ENCODE measurements at regions not wholly inside any gene's neighbourhood (a gene's known extent, or its start where the extent isn't known, plus 50 kb on each side); places are given as distances from the start of the nearest gene placed in this dataset.

- DNase-seq = no peak
Measured at GRCh38 chr9:82612942-82613341, 450.0 kb downstream of the RASEF start.

- DNase-seq = no peak
Measured at GRCh38 chr9:82613498-82613897, 449.4 kb downstream of the RASEF start.

DNA sequence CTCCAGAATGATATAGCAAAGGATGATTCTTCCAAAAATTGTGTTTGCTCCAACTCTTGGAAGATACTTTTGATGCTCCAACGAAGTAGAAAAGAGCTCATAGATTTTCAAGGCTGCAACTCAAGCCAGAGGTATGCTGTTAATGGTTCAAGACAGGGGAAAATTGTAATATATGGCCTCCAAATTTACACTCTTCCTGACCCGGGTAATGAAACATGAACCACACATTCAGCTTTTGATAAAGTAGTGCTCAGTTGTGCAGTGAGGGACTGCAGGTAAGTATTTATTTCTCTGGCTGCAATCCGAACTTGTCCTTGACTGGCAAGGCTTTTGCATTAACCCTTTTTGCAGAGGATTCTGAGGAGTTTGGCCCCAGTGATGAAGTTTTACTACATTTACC lies 446.4 kb downstream of the RASEF start:
- DNase-seq = no peak

GRCh38 chr9:82621447-82621846 lies 441.5 kb downstream of the RASEF start:
- DNase-seq = no peak

GRCh38 chr9:82637368-82637767 lies 425.6 kb downstream of the RASEF start:
- no peak for DNase-seq

DNA sequence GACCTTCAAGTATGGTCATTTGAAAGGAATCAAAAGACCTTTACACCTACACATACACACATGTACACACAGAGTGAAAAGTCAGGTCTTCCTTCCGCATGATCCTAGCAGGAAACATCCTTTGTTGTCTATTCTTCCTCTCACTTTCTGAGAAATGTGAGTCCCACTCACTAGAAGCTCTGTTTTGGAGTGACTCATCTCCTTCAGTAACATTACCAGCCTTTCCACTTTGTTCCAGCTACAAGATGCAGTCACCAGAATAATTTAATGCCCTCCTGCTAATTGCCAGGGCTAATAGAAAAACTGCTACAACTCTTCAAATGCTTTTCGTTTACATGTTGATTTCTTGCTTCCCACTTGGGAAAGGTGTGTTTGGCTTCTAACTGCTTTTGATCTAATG lies 417.3 kb downstream of the RASEF start:
- DNase-seq = no peak

- DNase-seq = no peak
Measured at GRCh38 chr9:82650368-82650767, 412.6 kb downstream of the RASEF start.

- DNase-seq = no peak
Measured at GRCh38 chr9:82651474-82651873, 411.5 kb downstream of the RASEF start.

DNA sequence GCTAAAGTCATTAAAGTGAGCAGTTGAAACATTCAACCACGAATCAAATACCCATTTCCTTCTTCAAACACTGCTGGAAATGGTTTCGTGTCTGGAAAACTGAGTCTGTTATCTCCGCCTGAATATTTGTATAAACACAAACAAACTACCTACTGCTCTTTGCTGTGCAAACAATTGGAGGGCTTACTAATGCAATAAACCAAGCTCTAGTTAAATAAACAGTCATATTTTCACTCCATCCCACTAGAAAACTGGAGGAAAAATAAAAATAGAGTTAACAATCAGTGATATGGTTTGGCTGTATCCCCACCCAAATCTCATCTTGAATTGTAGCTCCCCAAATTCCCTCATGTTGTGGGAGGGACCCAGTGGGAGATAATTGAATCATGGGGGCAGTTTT lies 397.6 kb downstream of the RASEF start:
- no peak for DNase-seq

GRCh38 chr9:82668689-82669199 lies 394.2 kb downstream of the RASEF start:
- no peak for DNase-seq

GRCh38 chr9:82670000-82670399 lies 392.9 kb downstream of the RASEF start:
- no peak for DNase-seq

DNA sequence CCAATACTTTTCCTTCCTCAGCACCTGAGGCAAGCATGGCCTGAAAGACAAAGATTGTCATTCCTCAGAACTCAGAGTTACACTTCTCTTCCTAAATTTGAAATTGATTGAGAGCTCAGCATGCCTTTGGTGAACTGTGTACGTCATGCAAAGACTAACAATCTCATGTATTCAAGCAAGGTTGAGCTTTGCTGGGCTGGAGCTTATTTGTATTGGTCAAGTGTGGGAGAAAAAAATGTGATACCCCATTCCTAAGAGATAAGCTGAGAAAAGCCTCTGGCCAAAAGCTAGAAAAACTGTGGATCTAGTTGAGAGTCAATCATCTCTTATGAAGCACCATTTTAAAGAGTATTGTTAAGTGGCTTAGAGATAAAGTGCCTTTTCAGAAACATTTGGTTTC lies 392.2 kb downstream of the RASEF start:
- DNase-seq = no peak

DNA sequence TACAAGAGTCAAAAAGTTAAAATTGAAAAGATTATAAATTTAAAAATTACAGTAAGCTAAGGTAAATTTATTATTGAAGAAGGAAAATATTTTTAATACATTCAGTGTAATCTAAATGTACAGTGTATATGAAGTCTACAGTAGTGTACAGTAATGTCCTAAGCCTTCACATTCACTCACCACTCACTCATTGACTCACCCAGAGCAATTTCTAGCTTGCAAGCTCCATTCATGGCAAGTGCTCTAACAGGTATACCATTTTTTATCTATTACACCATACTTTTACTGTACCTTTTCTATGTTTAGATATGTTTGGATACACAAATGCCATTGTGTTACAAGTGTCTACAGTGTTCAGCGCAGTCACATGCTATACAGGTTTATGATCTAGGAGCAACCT lies 389.7 kb downstream of the RASEF start:
- DNase-seq = no peak

DNA sequence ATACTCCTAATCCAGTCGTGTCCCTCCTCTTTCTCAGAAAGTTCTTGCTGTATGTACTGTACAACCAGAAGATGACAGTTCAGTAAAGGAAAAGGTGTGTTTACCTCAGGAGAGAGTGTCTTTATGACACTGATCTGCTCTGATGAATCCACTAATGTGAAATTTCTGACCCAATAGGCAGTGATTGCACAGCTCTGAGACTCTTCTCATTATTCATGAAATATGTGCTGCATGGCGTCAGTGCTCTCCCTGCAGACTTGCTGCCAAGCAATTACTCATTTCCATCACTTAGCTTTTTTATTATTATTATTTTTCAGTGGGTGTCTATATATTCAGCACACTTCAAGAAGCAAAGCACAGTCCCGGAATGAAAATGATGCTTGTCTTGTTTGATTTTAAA lies 389.0 kb downstream of the RASEF start:
- no peak for DNase-seq

DNA sequence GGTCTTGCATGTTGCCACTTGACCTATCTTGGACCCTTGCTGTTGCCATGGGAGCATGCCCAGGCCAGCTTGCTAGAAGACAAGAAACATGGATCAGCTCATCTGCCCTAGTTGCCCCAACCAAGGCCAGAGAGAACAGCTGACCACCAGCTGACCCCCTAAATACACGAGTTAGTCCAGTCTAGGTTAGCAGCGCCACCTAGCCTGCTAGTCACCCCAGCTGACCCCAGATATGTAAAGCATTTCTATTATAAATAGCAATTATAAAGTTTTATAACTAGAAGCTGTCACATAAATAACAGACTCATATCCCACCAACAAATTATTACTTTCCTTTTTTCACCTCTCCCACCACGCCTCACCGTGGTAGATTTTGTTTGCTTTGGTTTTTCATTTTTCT lies 387.8 kb downstream of the RASEF start:
- DNase-seq = no peak

DNA sequence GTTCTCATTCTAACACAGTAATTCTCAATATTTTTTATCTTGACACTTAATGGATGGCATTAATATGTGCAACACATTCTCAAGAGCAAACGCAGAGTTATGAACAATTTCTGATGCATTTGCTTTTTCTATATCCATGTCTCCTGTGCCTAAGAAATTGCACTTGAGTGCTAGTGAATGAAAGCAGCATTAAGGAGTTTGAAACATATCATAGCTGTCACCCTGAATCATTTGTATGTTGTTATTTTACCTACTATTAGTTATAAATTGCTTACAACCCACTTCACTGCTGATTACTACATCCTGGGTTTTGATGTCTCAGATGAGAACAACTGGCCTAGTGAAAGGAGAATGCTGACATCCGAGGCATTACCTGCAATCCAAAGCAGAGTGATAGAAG lies 387.3 kb downstream of the RASEF start:
- DNase-seq = no peak

DNA sequence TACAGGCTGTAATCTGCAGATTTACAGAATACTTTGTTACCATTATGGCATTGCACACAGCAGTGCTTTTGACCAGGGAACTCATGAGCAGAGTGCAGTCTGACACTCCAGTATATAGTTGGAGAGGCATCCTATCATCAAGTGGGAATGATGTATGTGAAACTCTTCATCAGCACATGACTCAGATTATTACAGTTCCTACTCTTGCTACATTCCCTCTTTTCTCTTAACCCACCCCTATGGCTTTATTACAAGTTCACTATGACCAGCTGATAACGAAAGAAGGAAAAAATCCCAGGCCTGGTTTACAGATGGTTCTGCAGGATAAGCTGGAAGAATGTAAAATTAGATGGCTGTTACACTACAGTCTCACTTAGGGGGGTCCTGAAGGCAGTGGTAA lies 385.9 kb downstream of the RASEF start:
- no peak for DNase-seq

- DNase-seq = no peak
Measured at GRCh38 chr9:82679472-82679871, 383.5 kb downstream of the RASEF start.

DNA sequence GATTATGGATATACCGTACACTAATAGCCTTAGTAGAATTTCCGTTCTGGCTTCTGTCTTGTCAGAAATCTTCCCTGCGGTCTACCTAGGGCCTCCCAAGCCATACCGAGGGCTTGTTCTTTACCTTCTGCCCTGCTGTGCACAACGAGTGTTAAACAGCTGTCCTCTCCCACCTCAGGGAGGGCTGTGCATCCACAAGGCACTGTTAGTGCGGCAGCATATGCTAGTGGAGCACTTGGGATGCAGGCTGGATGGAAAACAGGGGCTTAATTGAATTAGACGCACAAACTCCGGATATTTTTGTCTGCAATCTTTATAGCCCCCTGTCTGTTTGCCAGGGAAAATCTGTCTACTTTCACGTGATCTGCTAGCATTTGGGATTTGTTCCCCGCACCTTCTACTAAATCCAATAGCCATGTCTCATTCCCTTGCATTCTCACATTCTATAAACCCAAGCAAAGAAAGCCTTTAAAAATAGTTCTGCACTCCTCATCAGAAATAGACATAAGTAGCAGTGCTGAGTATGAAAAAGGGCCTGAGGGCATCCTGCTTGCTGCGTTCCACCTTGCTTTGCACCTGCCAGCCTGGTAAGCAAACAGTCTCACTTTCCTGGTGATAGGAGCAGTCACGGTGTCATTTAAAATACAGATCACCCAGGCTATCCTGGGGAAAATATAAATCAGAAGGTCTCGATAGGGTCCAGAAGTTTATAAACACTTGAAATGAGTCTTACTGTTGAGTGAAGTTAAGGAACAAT lies 382.6 kb downstream of the RASEF start:
- DNase-seq = no peak

- DNase-seq = no peak
Measured at GRCh38 chr9:82681809-82682208, 381.1 kb downstream of the RASEF start.

DNA sequence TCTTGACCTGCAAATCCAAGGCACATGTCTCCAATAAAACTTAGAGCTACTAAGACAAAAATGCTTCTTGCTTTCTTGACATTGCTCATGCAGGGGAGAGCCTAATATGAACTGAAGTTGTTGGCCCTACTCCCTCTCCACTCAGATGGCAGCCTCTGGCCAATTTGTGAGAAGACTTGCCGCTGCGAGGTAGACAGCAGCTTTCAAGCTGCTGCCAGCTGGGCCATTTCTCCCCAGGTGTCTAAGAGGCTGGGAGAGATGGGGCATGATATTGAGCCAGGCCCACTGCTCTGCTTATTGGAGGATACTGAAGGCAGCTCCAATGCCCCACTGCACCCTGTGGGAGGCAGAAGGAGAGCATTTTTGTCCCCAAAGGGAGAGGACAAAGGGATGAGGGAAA lies 380.5 kb downstream of the RASEF start:
- no peak for DNase-seq

DNA sequence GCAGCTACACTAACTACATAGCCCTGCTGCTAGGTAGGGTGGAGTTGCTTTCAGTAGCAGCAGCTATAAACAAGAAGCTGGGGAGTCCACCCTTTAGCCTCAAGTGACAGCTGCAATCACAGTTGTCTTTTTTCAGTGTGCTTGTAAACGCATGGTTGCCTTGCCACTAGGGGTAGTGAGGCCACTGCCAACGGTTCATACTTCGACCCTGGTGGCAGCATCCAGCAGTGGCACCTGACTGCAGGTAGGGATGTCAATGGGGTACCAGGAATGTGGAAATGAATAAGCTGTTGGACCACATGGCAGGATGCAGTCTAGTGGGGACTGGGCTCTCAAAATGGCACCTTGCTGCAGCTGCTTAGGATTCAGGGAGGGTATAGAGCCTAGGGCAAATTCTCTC lies 367.2 kb downstream of the RASEF start:
- no peak for DNase-seq

- DNase-seq = no peak
Measured at GRCh38 chr9:82706786-82707185, 356.2 kb downstream of the RASEF start.

GRCh38 chr9:82716821-82717220 lies 346.1 kb downstream of the RASEF start:
- DNase-seq = no peak

Data from muscle of back (tissue), 3 donors.